Stimulated activated CD8-positive, alpha-beta memory T cell treated with anti-CD3 and anti-CD28 coated beads, Interleukin-7, amount 100 ng/mL, for 48 hours (primary cell): ENCODE measurements at regions not wholly inside any gene's neighbourhood (a gene's known extent, or its start where the extent isn't known, plus 50 kb on each side); places are given as distances from the start of the nearest gene placed in this dataset.
"Not testable (repeated sequence)": the region's sequence is repeated elsewhere in the genome, so short reads cannot be mapped to it uniquely, and the experiment has no call there.

Experiments used
- DNase-seq, 2 donors: peaks; one replicate each; pipeline ENCODE4 v3.0.0-alpha.2; 2020; ENCODE audit warnings: low read depth in 1 of 2; ENCODE audit errors: extremely low read depth in 1 of 2

- DNase-seq: no peak
Observed at GRCh38 chr16:26569793-26570192, 496.9 kb upstream of the C16orf82 start.

- no peak for DNase-seq
Observed at GRCh38 chr16:26578748-26579147, 488.0 kb upstream of the C16orf82 start.

GRCh38 chr16:26583803-26584202 is 482.9 kb upstream of the C16orf82 start:
- DNase-seq: no peak

GRCh38 chr16:26593700-26594099 is 473.0 kb upstream of the C16orf82 start:
- no peak for DNase-seq

- no peak for DNase-seq
Observed at GRCh38 chr16:26594666-26595065, 472.1 kb upstream of the C16orf82 start.

DNA sequence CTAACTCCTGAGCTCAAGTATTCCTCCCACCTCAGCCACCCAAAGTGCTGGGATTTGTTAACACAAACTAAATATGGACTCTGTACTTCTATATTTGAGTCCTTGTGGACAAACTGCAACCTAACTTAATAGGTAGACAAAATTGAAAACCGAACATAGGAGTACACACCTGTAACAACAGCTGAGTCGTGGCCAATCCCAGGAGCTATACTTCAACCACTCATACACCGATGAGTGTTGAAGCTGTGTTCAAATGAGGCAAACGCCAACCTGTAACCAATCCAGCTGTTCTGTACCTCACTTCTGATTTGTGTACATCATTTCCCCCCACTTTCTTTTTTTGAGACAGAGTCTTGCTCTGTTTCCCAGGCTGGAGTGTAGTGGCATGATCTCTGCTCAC is 471.5 kb upstream of the C16orf82 start:
- no peak for DNase-seq

DNA sequence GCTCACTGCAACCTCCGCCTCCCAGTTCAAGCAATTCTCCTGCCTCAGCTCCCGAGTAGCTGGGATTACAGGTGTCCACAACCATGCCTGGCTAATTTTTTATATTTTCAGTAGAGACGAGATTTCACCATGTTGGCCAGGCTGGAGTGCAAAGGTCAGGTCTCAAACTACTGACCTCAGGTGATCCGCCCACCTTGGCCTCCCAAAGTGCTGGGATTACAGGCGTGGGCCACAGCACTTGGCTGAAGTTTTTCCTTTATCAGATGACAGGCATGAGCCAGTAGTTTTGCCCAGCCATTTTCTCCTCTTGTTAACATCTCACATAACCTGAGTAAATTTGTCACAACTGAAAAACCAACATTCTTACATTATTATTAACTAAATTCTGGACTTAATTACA is 470.7 kb upstream of the C16orf82 start:
- not testable (repeated sequence) for DNase-seq

- peak; percentile 31 to 80 for DNase-seq
Observed at GRCh38 chr16:26598061-26598460, 468.7 kb upstream of the C16orf82 start.

GRCh38 chr16:26598998-26599784 is 467.5 kb upstream of the C16orf82 start:
- DNase-seq: no peak

- DNase-seq: no peak
Observed at GRCh38 chr16:26599785-26600104, 467.0 kb upstream of the C16orf82 start.

DNA sequence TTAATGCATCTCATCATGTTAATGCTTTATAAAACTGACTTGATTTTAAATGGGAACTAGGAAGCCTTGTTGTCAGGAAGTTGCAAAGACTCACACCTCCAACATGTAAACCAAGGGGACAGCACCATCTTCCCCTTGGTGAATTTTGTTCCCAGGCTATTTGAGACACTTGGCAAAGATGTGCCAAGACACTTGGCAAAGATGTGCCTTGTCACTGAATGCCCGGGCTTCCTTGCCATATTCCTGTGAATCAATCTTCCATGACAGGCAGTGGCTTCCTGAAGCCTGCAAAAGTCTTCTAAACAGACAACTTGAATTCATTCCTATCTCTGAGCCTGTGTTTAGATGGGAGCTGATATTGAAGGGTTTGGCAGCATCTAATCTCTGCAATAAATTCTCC is 465.4 kb upstream of the C16orf82 start:
- DNase-seq: no peak

DNA sequence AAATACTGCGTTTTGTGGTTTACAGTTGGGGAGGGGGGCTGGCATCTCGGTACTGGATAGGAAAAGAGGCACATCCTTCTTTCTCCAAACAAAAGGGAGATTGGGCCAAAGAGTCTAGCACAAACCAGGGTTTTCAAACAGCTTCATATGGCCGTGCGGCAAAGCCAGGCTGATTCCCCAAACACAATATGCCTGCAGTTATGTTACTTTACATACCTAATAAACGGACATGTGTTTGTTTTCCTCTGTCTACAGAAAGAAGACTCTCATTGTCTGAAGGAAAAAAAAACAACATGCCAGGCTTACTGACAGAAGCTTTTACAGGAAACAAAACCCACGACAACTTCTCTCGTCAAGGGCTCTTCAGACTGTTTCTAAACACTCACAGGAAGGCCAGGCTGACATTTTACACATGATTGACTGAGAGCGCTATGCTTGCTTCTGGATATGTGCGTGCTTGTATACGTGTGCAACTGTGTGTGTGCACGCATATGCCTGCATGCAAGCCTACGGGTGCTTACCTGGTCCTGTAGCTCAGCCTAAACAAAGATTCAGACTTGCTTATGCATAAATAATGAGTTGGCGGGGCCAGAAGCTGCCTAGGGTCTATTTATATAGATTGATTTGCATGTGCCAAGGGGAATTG is 461.0 kb upstream of the C16orf82 start:
- no peak for DNase-seq

DNA sequence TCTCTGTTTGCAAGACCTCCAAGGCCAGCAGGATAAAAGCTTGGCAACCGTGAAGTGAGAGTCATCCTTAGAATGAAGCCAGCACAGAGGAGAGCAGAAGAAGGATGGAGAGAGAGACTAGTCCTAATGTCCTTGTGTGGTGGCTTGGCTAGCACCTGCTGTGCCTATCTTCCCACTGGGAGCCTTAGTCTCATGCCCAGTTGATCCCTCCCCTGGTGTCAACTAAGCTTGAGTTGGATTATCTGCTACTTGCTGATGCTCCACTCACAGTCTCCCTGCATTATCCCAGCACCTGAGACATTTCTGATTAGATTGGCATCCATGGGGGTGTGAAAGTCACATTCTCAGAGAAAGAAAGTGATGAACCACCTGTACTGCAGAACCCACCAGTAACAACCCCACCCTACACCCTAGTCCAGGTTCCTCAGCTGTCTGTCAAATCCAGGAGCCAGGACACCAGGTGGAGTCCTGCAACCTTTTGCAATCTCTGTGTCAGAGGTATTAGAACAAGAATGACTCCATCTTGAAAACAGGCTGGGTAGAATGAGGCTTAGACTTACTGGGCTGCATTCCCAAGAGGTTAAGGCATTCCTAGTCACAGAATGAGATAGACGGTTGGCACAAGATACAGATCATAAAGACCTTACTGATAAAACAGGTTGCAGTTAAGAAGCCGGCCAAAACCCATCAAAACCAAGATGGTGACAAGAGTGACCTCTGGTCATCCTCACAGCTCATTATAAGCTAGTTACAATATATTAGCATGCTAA is 460.2 kb upstream of the C16orf82 start:
- DNase-seq: no peak

DNA sequence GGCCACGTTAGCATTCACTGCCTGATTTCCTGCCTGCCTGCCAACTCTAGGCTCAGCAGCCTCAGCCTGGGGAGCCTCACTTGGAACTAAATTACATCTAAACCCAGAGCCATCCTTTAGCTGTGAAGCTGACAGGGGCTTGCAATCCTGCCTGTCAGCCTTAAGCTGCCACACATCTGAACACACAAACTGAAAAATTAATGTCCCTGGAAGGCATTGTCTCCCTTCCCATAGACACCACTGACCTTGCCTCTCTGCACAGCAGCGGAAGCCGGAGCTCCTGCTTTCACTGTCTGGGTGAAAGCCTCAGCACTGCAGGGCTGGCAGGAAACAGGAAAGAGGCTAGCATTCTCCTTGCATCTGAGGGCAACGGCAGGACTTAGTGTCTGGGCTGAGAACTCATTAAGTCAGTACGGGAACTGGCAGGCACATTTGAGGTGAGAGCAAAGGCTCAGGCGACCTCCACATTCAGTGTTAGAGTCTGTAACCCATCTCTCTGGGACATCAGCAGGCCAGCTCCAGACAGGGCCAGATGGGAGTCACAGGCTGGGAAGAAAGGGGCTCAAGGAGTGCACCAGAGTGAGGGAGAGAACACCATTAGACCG is 452.4 kb upstream of the C16orf82 start:
- DNase-seq: no peak

- no peak for DNase-seq
Observed at GRCh38 chr16:26623442-26623841, 443.3 kb upstream of the C16orf82 start.

DNA sequence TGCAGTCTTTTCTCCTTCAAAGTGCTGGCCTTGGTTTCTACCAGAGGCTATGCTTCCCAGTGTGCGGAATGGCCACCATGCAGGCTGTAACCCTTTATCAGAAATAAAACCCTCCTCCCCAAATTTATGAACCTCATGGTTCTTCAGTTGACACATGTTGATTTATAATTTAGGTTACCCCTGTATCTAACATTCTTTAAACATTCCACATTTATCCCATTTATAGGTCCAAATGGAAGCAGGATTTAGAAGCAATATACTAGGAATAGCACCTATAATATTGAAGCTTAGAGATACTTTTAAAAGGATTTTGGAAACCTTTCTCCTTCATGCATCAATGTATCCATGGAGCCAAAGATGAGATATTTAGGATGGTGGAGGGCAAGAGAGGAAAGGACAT is 438.8 kb upstream of the C16orf82 start:
- DNase-seq: no peak

DNA sequence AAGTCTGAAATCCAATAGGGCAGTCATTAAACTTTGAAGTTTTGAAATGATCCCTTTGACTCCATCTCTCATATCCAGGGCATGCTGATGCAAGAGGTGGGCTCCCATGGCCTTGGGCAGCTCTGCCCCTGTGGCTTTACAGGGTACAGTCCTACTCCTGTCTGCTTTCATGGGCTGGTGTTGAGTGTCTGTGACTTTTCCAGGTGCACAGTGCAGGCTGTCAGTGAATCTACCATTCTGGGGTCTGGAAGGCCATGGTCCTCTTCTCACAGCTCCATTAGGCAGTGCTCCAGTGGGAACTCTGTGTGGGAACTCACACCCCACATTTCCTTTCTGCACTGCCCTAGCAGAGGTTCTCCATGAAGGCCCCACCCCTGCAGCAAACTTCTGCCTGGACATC is 435.4 kb upstream of the C16orf82 start:
- not testable (repeated sequence) for DNase-seq

GRCh38 chr16:26642047-26642664 is 424.6 kb upstream of the C16orf82 start:
- DNase-seq: no peak

GRCh38 chr16:26643519-26643918 is 423.2 kb upstream of the C16orf82 start:
- DNase-seq: no peak

DNA sequence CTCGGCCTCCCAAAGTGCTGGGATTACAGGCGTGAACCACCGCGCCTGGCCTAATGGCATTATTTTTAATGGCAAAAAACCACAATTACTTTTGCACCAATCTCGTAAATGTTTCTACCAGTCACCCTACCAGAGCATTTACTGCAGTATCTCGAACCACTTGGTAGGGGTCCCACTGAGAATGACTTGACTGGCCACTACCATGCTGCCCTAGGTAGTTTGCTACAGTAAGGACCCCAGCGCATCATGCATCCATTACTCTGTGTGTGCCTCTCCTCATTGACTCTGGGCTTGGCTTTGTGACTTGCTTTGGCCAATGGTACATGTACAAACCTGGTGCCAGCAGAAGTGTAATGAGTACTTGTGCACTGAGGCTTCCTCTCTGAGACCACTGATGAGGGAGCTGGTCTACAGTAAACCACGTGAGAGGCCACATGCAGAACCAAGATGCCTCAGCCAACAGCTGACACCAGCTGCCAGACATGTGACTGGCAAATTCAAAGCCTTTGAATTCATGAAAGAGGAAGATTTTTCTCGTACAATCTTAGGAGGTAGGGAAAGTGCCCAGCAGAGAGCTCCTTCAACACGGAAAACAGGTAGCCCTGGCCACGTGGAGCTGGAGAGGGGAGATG is 421.7 kb upstream of the C16orf82 start:
- peak; percentile 0 to 3 for DNase-seq

DNA sequence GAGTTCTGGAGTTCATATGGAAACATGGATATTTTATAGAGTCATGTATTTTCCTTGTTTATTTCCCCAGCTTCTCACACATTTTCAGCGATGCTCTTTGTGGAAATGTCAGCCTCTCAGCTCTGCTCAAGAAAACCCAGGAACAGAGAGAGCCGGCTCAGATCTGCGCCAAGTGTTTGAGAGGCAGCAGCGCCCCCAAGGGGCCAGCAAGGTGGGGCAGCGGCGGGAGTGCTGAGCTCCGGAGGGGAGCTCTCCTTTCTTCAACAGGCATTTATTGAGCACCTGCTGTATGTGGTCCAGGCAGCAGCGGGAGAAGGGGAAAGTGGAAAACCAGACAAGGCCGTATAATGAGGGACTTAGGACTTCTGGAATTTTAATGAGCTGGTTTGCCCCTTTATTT is 421.1 kb upstream of the C16orf82 start:
- DNase-seq: peak; percentile 24 to 32
